Cardiac muscle cell (in vitro differentiated cells and primary cell): ENCODE measurements at regions not wholly inside any gene's neighbourhood (a gene's known extent, or its start where the extent isn't known, plus 50 kb on each side); places are given as distances from the start of the nearest gene placed in this dataset.

Experiments used
- DNase-seq, 2 donors: peaks; one replicate each; pipeline versions ENCODE4 v3.0.0 to v3.0.0-alpha.2; 2010 to 2017; ENCODE audit warnings: low read depth in 1 of 2, low spot score in 1 of 2
- H3K27ac ChIP-seq: fragments of 200-600 bp; sonication (generic); 2 replicates; pipeline ENCODE4 v1.5.1; 2016
- H3K27me3 ChIP-seq: fragments of 200-600 bp; sonication (generic); 2 replicates; pipeline ENCODE4 v1.6.0; 2016; ENCODE audit warnings: control low read depth
- H3K36me3 ChIP-seq: fragments of 200-600 bp; sonication (generic); 2 replicates; pipeline ENCODE4 v1.5.1; 2016; ENCODE audit warnings: control low read depth
- H3K4me1 ChIP-seq: fragments of 200-600 bp; sonication (generic); 2 replicates; pipeline ENCODE4 v1.8.1; 2017; ENCODE audit warnings: low read depth, mild to moderate bottlenecking, mixed run types
- H3K4me3 ChIP-seq: fragments of 200-600 bp; sonication (generic); 2 replicates; pipeline ENCODE4 v1.5.1; 2016; ENCODE audit warnings: mild to moderate bottlenecking
- H3K9me3 ChIP-seq: fragments of 200-600 bp; sonication (generic); 2 replicates; pipeline ENCODE4 v1.5.1; 2017; ENCODE audit warnings: low read depth, mild to moderate bottlenecking, control low read depth
- TF ChIP-seq, protein P1 (sequence below): IDR thresholded peaks from 2 replicates; pipeline ENCODE4 v1.5.1; 2012; ENCODE audit warnings: low read depth, mild to moderate bottlenecking, low read length

DNA sequence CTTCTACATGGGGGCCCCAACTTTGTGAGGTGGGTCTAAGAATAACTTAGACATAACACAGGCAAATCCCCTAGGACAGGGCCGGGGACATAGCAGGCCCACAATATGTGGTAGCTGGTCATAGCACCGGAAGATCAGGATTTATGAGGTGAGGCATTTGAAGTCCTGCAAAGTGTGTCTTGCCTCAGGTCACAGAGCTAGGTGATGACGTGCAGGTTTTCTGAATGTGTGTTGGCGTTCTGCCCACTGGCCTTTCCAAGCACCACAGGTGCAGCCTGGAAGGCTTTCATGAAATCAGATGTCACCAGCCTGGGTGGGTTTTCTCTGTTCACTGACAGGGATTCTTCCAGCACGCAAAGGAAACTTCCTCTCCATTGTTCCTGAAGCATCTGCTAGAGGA is 119.1 kb downstream of the LRATD1 start:
- no peaks in the 10 kb centered on the region for H3K9me3 ChIP-seq
- no peak overlapping the region for H3K4me3 ChIP-seq
- no peaks in the 10 kb centered on the region for H3K27me3 ChIP-seq
- H3K4me1 ChIP-seq: no peaks in the 10 kb centered on the region
- TF ChIP-seq, protein P1, sequence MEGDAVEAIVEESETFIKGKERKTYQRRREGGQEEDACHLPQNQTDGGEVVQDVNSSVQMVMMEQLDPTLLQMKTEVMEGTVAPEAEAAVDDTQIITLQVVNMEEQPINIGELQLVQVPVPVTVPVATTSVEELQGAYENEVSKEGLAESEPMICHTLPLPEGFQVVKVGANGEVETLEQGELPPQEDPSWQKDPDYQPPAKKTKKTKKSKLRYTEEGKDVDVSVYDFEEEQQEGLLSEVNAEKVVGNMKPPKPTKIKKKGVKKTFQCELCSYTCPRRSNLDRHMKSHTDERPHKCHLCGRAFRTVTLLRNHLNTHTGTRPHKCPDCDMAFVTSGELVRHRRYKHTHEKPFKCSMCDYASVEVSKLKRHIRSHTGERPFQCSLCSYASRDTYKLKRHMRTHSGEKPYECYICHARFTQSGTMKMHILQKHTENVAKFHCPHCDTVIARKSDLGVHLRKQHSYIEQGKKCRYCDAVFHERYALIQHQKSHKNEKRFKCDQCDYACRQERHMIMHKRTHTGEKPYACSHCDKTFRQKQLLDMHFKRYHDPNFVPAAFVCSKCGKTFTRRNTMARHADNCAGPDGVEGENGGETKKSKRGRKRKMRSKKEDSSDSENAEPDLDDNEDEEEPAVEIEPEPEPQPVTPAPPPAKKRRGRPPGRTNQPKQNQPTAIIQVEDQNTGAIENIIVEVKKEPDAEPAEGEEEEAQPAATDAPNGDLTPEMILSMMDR: no peak
- H3K27ac ChIP-seq: no peak overlapping the region
- H3K36me3 ChIP-seq: no peaks in the 10 kb centered on the region
- peak in 1 of 2 donors; percentile 14 for DNase-seq

DNA sequence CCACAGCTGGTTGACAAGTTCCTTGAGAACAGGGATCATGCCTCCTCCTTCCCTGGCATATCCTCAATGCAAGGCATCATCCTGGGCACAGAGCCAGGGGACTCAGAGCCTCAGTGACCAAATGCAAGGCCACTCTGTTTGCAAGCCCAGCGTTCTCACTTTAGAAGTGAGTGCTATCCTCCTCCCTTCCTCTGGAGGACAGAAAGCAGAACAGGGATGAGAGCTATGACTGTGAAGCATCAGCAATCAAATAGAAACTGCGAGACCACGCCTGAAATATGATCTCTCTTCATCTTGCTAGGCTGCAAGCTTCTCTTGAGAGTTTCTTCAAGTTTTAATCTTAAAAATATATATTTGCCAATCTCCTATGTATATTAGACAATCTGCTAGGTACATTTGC is 119.8 kb downstream of the LRATD1 start:
- Histone ChIP-seq H3K36me3 (no peaks in the 10 kb centered on the region), H3K4me1 (no peaks in the 10 kb centered on the region), H3K27me3 (no peaks in the 10 kb centered on the region), H3K27ac (no peak overlapping the region), H3K9me3 (no peaks in the 10 kb centered on the region), H3K4me3 (no peak overlapping the region)
- DNase-seq: no peak
- TF ChIP-seq, protein P1: no peak

DNA sequence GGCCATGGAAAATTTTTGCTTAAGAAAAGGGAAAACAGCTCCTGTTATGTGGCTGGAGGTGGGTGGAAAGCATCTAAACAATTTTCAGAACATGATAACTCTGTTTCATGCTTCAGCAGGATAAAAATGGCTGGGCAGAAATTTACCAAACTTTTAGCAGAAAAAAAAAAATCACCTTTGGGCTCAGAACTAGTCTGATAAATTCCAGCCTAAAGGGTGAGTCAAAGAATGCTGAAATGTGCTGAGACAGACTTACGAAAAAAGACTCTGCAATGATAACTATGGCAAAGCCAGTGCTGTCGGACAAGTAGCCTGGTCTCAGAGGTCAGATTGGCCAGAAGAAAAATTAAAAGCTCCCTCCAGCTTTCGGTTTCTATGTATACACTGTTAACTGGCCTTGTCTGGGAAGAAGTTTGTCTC is 123.6 kb downstream of the LRATD1 start:
- no peaks in the 10 kb centered on the region for H3K27me3 ChIP-seq
- no peak overlapping the region for H3K4me3 ChIP-seq
- H3K4me1 ChIP-seq: no peaks in the 10 kb centered on the region
- H3K9me3 ChIP-seq: no peaks in the 10 kb centered on the region
- TF ChIP-seq, protein P1: no peak
- H3K27ac ChIP-seq: no peak overlapping the region
- no peak for DNase-seq
- H3K36me3 ChIP-seq: no peaks in the 10 kb centered on the region

DNA sequence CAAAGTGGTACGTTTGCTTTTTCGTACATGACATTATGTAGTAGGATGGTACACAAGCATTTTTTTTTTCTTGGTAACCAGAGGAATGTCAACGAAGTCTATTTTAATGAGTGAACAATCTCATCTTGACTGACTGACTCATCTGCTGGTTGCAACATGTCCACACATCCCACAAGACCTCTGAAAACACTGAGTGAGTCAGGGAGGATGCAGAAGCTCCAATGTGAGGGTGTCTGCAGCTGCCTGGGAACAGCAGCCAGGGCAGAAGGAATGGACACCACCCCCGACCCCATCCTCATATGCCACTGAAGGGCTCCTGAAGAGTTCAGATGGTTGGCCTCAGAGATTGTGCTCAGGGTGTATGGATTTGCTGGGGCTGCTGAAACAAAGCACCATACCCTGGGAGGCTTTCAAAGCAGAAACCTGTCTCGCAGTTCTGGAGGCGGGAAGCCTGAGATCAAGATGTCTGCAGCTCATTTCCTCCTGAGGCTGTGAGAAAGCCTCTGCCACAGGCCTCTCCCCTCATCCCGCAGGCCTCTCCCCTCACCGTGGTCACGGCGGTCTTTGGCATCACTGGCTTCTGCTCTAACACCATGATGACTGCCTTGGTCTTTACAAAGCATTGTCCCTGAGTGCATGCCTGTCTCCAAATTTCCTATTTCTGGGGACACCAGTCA is 124.6 kb downstream of the LRATD1 start:
- peak in 1 of 2 donors; percentile 7 for DNase-seq
- H3K27ac ChIP-seq: no peak overlapping the region
- H3K27me3 ChIP-seq: no peaks in the 10 kb centered on the region
- H3K9me3 ChIP-seq: no peaks in the 10 kb centered on the region
- TF ChIP-seq, protein P1: no peak
- H3K36me3 ChIP-seq: no peaks in the 10 kb centered on the region
- no peak overlapping the region for H3K4me3 ChIP-seq
- H3K4me1 ChIP-seq: no peaks in the 10 kb centered on the region

DNA sequence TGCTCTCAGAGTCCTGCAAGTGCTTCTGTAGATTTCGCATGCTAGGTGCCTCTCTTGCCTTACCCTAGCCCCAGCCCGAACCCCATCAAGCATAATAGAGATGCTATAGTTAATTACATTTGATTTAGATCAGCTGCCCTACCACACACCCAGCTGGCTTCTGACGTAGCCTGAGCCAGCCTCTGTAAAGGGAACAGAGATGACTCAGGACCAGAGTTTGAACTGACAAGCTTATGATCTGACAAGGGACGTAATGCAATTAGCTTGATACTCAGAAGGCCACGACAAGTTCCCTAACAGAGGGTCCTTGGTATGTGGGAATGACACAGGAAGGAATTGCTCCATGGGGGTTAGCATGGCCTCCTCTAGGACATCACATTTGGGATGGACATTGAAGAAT is 126.6 kb downstream of the LRATD1 start:
- Histone ChIP-seq H3K36me3 (no peaks in the 10 kb centered on the region), H3K4me1 (no peaks in the 10 kb centered on the region), H3K4me3 (no peak overlapping the region), H3K27ac (no peak overlapping the region), H3K27me3 (no peaks in the 10 kb centered on the region), H3K9me3 (no peaks in the 10 kb centered on the region)
- TF ChIP-seq, protein P1: no peak
- no peak for DNase-seq

DNA sequence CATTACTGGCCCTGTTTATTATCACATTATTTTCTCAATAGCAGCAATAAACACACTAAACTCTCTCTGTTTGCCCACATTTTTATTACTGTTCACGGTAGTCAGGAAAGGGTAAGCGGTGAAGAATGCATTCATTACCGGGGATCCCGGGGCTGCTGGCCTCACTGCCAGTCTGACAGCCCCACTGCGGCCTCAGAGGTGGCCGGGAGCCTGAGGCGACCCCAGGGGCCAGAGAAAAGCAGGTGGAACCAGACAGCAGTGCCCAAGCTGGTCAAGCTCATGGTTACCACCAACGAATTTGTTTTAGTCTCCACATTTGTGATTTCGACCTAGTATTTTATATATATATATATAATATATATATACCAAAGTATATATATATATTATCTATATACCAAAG is 127.7 kb downstream of the LRATD1 start:
- no peak overlapping the region for H3K27ac ChIP-seq
- TF ChIP-seq, protein P1: no peak
- H3K4me1 ChIP-seq: no peaks in the 10 kb centered on the region
- no peaks in the 10 kb centered on the region for H3K9me3 ChIP-seq
- H3K4me3 ChIP-seq: no peak overlapping the region
- no peak for DNase-seq
- H3K36me3 ChIP-seq: no peaks in the 10 kb centered on the region
- no peaks in the 10 kb centered on the region for H3K27me3 ChIP-seq
